ENCODE measurements at regions not wholly inside any gene's neighbourhood (a gene's known extent, or its start where the extent isn't known, plus 50 kb on each side); places are given as distances from the start of the nearest gene placed in this dataset.

GRCh38 chr22:25366876-25367466, 147.5 kb downstream of the CRYBB2 start:
- TF ChIP-seq CTCF (IDR thresholded peaks at IDR 0.05; ENCODE audit: control extremely low read depth in 1 of 3, insufficient read depth in 1 of 3, low read depth in 1 of 3, low read length in 3 of 3) (no peak), POLR2AphosphoS5 (IDR thresholded peaks at IDR 0.05; ENCODE audit: low read depth, low read length) (no peak), TAF1 (IDR thresholded peaks at IDR 0.05; ENCODE audit: low read depth, low read length) (no peak), RAD21 (IDR thresholded peaks at IDR 0.05 in 1 of 2, conservative IDR thresholded peaks at IDR 0.05 in 1 of 2; ENCODE audit: low read depth in 2 of 2, low read length in 2 of 2) (no peak), EZH2 (IDR thresholded peaks at IDR 0.05; ENCODE audit: low read depth, low read length, severe bottlenecking) (no peak), CHD7 (IDR thresholded peaks at IDR 0.05; ENCODE audit: insufficient replicate concordance, low read length) (no peak), EP300 (IDR thresholded peaks at IDR 0.05; ENCODE audit: borderline replicate concordance in 1 of 2, low read depth in 2 of 2, low read length in 2 of 2) (no peak), USF2 (IDR thresholded peaks at IDR 0.05; ENCODE audit: low read length) (no peak)
- TF ChIP-seq, protein P1, sequence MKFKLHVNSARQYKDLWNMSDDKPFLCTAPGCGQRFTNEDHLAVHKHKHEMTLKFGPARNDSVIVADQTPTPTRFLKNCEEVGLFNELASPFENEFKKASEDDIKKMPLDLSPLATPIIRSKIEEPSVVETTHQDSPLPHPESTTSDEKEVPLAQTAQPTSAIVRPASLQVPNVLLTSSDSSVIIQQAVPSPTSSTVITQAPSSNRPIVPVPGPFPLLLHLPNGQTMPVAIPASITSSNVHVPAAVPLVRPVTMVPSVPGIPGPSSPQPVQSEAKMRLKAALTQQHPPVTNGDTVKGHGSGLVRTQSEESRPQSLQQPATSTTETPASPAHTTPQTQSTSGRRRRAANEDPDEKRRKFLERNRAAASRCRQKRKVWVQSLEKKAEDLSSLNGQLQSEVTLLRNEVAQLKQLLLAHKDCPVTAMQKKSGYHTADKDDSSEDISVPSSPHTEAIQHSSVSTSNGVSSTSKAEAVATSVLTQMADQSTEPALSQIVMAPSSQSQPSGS (IDR thresholded peaks at IDR 0.05; ENCODE audit: low read length) = no peak

Measured in H1 (cell line).